Subcutaneous abdominal adipose tissue (tissue), 5 donors: ENCODE measurements at regions not wholly inside any gene's neighbourhood (a gene's known extent, or its start where the extent isn't known, plus 50 kb on each side); places are given as distances from the start of the nearest gene placed in this dataset.

ENCODE experiments used
- H3K27ac ChIP-seq: one replicate; pipeline ENCODE4 v1.7.0; 2013; ENCODE audit warnings: low read depth, mild to moderate bottlenecking, inconsistent platforms, low read length, moderate library complexity
- H3K27me3 ChIP-seq, 5 donors: one replicate each; pipeline ENCODE4 v1.7.0; 2013; ENCODE audit warnings: low read length in 5 of 5, inconsistent platforms in 1 of 5; ENCODE audit not compliant: control insufficient read depth in 5 of 5, insufficient read depth in 4 of 5
- H3K36me3 ChIP-seq, 5 donors: one replicate each; pipeline ENCODE4 v1.7.0; 2013; ENCODE audit warnings: low read length in 5 of 5; ENCODE audit not compliant: control insufficient read depth in 5 of 5, insufficient read depth in 5 of 5
- H3K4me1 ChIP-seq, 5 donors: one replicate each; pipeline ENCODE4 v1.7.0; 2013; ENCODE audit warnings: low read length in 5 of 5, mild to moderate bottlenecking in 3 of 5, moderate library complexity in 1 of 5; ENCODE audit not compliant: control insufficient read depth in 5 of 5, insufficient read depth in 5 of 5
- H3K4me3 ChIP-seq, 5 donors: one replicate each; pipeline ENCODE4 v1.7.0; 2013; ENCODE audit warnings: low read length in 5 of 5, low read depth in 1 of 5
- H3K9ac ChIP-seq, 5 donors: one replicate each; pipeline ENCODE4 v1.7.0; 2013; ENCODE audit warnings: low read length in 5 of 5, mild to moderate bottlenecking in 4 of 5, moderate library complexity in 3 of 5
- H3K9me3 ChIP-seq, 5 donors: one replicate each; pipeline ENCODE4 v1.7.0; 2013; ENCODE audit warnings: low read length in 5 of 5; ENCODE audit not compliant: control insufficient read depth in 5 of 5
- donor health status: healthy.
- donor health status: healthy.
- donor health status: healthy.
- donor health status: healthy.
- donor health status: healthy.

DNA sequence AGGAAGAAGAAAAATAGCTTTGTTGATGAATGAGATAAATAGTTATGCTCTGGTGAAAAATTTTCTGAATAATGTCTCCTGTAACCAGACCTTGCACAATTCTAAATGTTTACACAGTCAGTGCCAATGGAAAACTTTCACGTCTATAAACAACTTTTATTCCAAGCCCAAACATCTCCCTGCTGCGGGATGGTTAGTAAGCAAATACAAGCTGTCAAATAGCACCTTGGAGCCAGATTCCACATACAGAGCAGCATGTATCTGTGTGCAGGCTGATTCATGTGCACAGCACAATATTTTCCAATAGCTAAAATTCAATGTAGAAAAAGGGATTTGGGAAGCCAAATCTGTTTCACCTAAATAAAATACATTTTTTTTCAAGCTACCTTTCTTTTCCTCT lies 813.3 kb downstream of the HACE1 start:
- peaks cover 0 to 2% (median 0%) of the 10 kb centered on the region in 5 donors for H3K36me3 ChIP-seq
- H3K9me3 ChIP-seq: peaks cover 0 to 5% (median 0%) of the 10 kb centered on the region in 5 donors
- H3K27me3 ChIP-seq: no peaks in the 10 kb centered on the region
- no peaks in the 10 kb centered on the region for H3K4me1 ChIP-seq
- no peak overlapping the region for H3K4me3 ChIP-seq
- no peak overlapping the region for H3K27ac ChIP-seq
- H3K9ac ChIP-seq: no peak overlapping the region

DNA sequence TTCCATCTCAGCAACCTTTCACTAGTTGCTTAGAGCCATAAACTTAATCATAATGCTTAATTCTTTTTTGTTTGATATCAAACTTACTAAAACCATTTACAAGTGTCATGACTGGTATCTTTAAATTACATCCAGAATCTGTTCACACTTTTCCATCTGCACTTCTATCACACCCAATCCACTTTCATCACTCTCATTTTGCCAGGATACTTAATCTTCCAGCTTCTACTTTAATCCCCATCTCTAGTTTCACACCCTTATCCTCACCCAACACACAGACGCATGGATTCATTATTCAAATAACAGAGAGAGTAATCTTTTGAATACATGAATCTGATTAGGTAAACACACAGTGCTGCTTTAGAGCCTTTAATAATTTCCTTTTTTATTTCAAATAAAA lies 828.4 kb downstream of the HACE1 start:
- Histone ChIP-seq H3K27ac (no peak overlapping the region), H3K9ac (no peak overlapping the region), H3K9me3 (no peaks in the 10 kb centered on the region), H3K36me3 (no peaks in the 10 kb centered on the region), H3K4me3 (no peak overlapping the region), H3K27me3 (no peaks in the 10 kb centered on the region), H3K4me1 (no peaks in the 10 kb centered on the region)

DNA sequence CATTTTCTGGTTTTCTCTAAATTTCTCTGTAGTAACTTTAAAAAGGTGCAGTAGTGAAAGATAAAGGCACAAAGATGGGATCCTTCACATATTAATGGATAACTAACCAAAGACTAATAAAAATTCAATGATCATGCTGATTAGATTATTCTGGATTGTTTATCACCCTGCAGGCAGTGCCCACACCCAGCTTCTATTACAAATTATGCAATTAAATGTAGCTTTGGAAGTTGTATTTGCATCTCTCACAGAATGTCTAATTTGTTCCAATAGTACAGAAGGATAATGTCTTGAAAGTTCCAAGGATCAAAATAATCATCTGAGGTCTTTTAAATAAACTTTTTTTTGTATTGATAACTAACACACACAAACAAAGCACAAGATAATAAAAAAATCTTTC lies 837.6 kb downstream of the HACE1 start:
- Histone ChIP-seq H3K27me3 (no peaks in the 10 kb centered on the region), H3K4me3 (no peak overlapping the region), H3K27ac (no peak overlapping the region), H3K4me1 (no peaks in the 10 kb centered on the region), H3K9me3 (no peaks in the 10 kb centered on the region), H3K36me3 (no peaks in the 10 kb centered on the region), H3K9ac (no peak overlapping the region)

DNA sequence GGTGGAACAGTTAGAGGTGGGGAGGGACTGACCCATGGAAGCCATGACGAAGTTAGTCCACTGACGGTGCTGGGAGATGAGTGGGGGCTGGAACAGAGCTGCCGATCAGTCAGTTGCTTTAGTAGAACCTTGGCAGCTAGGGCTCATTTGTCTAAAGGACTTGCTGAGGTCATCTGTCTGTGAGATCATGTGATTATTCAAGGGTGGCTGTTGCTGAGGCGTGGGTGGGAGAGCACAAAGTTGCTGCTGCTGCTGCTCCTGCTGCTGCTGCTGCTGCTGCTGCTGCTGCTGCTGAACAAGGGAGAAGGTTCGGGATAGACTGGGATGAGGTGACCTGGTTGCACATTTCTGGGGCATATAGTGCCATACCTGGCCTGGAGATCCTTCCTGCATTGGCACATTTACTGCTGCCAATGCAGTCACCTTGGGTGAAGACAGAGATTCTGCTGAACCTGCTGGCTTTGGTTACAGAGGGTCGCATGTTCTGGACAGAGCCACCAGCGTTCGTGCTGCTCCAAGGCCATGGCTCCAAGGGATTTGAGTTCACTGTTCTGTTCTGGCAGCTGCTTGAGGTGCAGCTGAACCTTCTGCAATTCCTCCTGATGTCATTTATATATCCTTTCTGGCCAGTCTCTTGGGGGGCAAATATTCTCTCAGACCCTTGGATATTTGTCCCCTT lies 840.5 kb downstream of the HACE1 start:
- Histone ChIP-seq H3K36me3 (no peaks in the 10 kb centered on the region), H3K9ac (no peak overlapping the region), H3K4me3 (no peak overlapping the region), H3K27ac (no peak overlapping the region), H3K27me3 (no peaks in the 10 kb centered on the region), H3K9me3 (no peaks in the 10 kb centered on the region), H3K4me1 (no peaks in the 10 kb centered on the region)

DNA sequence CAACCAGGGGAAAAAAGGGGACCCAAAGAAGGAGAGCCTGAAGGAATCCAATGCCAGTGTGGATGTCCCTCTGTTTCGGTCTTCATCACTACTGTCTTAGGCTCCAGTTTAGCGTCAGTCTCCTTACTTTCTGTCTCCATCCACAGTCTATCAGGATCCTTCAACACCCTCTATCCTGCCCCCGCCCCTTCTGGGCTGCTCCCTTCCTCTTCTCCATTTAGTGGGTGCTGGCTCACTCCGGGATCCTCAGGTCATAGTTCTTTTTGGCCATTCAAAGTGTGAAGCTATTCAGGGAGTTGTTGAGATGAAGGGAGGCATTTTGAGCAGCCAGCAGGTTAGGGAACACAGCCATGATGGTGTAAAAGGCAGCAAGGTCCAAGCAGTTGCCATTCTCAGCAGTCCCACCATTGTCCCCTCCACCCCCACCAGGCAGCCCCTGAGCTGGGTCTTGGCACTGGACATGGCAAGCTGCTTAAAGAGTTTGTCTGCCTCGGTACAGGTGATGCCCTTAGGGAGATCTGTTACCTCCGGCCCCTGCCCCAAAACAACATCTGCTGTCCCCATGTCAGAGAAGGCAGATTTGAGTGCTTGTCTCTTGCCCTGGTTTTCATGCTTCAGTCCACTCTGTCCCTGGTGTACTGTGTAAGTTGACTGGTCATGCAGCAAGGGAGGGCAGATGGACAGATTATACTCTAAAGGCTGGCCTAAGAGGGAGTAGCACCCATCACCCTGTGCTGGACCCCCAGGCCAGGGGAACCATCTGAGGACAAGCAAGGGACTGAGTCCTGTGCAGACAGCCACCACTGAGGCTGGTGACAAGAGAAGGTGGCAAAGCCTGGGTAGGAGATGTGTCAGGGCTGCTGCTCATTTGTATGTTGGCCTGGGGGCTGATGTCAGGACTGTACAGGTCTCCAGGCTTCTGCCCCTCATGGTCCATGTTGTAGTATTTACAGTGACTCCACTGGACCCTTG lies 842.0 kb downstream of the HACE1 start:
- no peak overlapping the region for H3K9ac ChIP-seq
- H3K4me3 ChIP-seq: no peak overlapping the region
- no peaks in the 10 kb centered on the region for H3K9me3 ChIP-seq
- H3K27me3 ChIP-seq: no peaks in the 10 kb centered on the region
- no peak overlapping the region for H3K27ac ChIP-seq
- no peaks in the 10 kb centered on the region for H3K36me3 ChIP-seq
- H3K4me1 ChIP-seq: no peaks in the 10 kb centered on the region

DNA sequence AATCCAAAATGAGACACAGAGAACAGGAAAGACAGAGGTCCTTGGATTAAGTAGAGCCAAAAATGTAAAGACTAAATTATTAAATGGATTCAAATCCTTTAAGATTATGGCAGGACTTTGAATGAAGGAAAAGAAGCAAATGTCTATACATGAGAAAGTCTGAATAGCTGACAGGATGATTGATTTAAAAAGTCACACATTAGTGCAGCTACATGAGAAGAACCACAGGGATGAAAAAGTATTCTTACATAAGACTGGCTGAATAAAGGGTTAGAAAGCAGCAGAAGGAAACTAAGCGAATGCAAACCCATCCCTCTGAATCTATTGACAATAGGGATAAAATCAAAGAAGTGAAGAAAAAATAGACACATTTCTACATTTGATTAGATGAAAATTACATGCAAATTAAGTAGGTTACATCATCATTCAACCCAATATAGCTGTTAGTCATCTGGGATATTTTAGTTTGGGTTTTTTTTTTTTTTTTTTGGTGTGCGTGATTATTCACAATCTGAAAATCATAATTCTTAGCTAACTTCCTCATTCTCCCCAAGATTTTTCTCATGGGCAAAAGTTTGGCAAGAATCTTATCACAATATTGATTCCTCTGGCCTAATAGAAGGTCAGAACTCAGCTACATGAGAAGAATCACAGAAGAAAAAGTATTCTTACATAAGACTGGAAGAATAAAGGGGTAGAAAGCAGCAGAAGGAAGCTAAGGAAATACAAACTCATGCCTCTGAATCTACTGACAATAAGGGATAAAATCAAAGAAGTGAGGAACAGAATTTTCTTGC lies 845.4 kb downstream of the HACE1 start:
- no peak overlapping the region for H3K9ac ChIP-seq
- no peaks in the 10 kb centered on the region for H3K9me3 ChIP-seq
- no peak overlapping the region for H3K27ac ChIP-seq
- H3K27me3 ChIP-seq: no peaks in the 10 kb centered on the region
- peaks cover 0 to 3% (median 0%) of the 10 kb centered on the region in 5 donors for H3K4me1 ChIP-seq
- H3K36me3 ChIP-seq: no peaks in the 10 kb centered on the region
- H3K4me3 ChIP-seq: no peak overlapping the region

DNA sequence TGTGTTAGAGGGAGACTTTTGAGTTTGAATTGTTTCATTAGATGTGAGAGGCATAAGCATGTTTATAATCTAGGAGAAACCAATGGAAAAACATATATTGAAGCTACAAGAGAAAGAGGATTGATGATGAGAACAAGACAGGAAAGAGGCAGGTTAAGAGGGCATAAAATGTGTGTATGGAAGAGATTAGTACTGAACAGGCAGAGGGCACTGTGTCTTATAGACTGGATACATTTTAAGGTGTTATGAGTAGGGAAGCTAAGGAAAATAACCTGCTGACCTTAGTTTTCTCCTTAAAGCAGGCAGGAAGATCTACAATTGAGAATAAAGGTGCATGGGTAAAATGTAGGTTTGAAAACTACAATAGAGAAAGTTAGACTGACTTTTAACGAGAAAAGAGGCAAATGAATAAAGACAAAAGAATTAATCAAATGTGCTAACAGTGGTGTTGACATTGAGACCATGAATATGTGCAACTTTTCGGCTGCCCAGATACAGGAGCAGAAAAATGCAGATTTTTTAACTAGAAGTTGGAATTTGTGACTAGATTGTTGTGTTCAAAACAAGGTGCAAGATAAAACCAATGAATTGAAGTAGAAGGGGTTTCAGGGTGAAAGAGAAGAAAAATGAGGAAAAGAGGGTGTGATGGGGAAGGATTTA lies 846.3 kb downstream of the HACE1 start:
- Histone ChIP-seq H3K27me3 (no peaks in the 10 kb centered on the region), H3K27ac (no peak overlapping the region), H3K4me3 (no peak overlapping the region), H3K4me1 (peaks cover 0 to 4% (median 0%) of the 10 kb centered on the region in 5 donors), H3K9me3 (no peaks in the 10 kb centered on the region), H3K9ac (no peak overlapping the region), H3K36me3 (no peaks in the 10 kb centered on the region)

DNA sequence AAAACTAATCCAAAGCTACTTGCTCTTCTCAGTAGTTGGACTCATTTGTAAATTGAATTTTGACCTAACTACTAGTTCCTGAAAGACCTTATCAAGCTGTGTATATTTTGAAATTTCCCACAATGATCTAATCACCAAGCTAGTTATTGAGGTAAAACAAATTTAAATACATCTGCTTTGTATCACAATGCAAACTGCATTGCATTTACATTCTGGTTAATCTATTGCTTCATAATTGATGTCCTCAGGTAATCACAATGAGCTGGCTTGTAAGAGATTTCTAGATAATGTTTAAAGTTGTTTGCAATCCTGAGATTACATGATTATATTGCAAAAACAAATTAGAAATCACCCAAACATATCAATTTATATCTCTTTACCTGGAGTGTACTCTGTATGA lies 848.8 kb downstream of the HACE1 start:
- no peaks in the 10 kb centered on the region for H3K9me3 ChIP-seq
- H3K4me3 ChIP-seq: no peak overlapping the region
- no peaks in the 10 kb centered on the region for H3K36me3 ChIP-seq
- H3K27ac ChIP-seq: no peak overlapping the region
- H3K27me3 ChIP-seq: no peaks in the 10 kb centered on the region
- peaks cover 0 to 4% (median 0%) of the 10 kb centered on the region in 5 donors for H3K4me1 ChIP-seq
- no peak overlapping the region for H3K9ac ChIP-seq

DNA sequence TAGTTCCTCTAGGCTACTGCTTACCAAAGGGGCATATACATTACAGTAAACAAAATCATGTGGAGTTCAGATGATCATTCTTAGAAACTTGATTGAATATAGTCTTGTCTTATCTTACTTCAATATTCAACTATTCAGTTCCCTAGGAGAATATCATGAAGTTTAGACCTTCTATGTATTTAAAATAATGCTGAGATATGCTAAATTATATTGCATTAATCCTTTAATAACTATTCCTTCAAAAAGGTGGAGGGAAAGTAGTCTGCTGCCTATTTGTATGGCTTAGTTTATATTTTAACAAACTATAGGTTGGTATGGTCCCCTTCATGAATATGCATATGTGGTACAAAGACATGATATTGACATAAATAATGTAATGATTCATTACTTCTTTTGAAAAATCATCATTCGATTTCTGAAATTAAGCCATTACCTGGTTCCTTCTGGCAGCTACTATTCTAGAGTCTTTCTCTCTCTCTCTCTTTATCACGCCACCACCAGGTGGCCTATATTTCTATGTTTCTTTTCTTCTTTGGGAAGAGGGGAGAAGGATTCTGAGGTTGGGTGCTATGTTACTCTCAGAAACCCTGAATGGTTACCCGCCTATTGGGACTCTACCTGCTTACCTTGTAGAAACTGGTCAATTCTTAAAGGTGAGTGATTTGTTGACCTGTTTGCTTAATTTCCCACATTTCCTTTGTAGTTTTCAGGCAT lies 855.8 kb downstream of the HACE1 start:
- H3K4me1 ChIP-seq: no peaks in the 10 kb centered on the region
- H3K27ac ChIP-seq: no peak overlapping the region
- no peaks in the 10 kb centered on the region for H3K27me3 ChIP-seq
- H3K9ac ChIP-seq: no peak overlapping the region
- H3K9me3 ChIP-seq: no peaks in the 10 kb centered on the region
- no peaks in the 10 kb centered on the region for H3K36me3 ChIP-seq
- H3K4me3 ChIP-seq: no peak overlapping the region
